CD8-positive, alpha-beta memory T cell (primary cell): ENCODE measurements at regions not wholly inside any gene's neighbourhood (a gene's known extent, or its start where the extent isn't known, plus 50 kb on each side); places are given as distances from the start of the nearest gene placed in this dataset.

ENCODE experiments used
- CTCF ChIA-PET: fragments of 350-600 bp; sonication (Branson Sonifier 250); formaldehyde crosslinking; loops from one replicate; lab custom pipeline; 2021; ENCODE audit warnings: antibody characterized with exemption; lab: Charles Lee
- POLR2A ChIA-PET: fragments of 350-600 bp; sonication (Branson Sonifier 250); formaldehyde crosslinking; loops from one replicate; lab custom pipeline; 2021; ENCODE audit warnings: antibody characterized with exemption; lab: Charles Lee
- DNase-seq, 5 donors: peaks; one replicate each; pipeline versions ENCODE4 v3.0.0 to v3.0.0-alpha.2; 2020 to 2022; ENCODE audit warnings: mixed read lengths in 1 of 5
- H3K27ac ChIP-seq: one replicate; pipeline ENCODE4 v1.7.0; 2013; ENCODE audit warnings: low read depth, mild to moderate bottlenecking, low read length, moderate library complexity
- H3K27me3 ChIP-seq: 2 replicates; pipeline ENCODE4 v1.7.0; 2013; ENCODE audit warnings: low read length, mild to moderate bottlenecking; ENCODE audit not compliant: insufficient read depth, poor library complexity, severe bottlenecking
- H3K36me3 ChIP-seq: 2 replicates; pipeline ENCODE4 v1.7.0; 2013; ENCODE audit warnings: mild to moderate bottlenecking, low read length, moderate library complexity; ENCODE audit not compliant: insufficient read depth
- H3K4me1 ChIP-seq: 2 replicates; pipeline ENCODE4 v1.7.0; 2013; ENCODE audit warnings: mild to moderate bottlenecking, low read length, moderate library complexity; ENCODE audit not compliant: insufficient read depth
- H3K4me3 ChIP-seq: 2 replicates; pipeline ENCODE4 v1.7.0; 2013; ENCODE audit warnings: mild to moderate bottlenecking, low read length
- H3K9me3 ChIP-seq: 2 replicates; pipeline ENCODE4 v1.7.0; 2013; ENCODE audit warnings: mild to moderate bottlenecking, low read length
- H3K27ac Mint-ChIP-seq, 8 donors: one replicate each; pipeline ENCODE4 v1.8.0; 2020 to 2021; ENCODE audit warnings: mixed read lengths in 8 of 8, mild to moderate bottlenecking in 6 of 8, inconsistent platforms in 3 of 8, moderate library complexity in 3 of 8
- H3K27me3 Mint-ChIP-seq, 2 donors: one replicate each; pipeline ENCODE4 v1.8.0; 2020 to 2021; ENCODE audit warnings: mixed read lengths in 2 of 2, mild to moderate bottlenecking in 1 of 2, moderate library complexity in 1 of 2
- H3K36me3 Mint-ChIP-seq, 3 donors: one replicate each; pipeline ENCODE4 v1.8.0; 2020 to 2021; ENCODE audit warnings: mixed read lengths in 3 of 3, inconsistent platforms in 1 of 3, mild to moderate bottlenecking in 1 of 3
- H3K4me1 Mint-ChIP-seq, 3 donors: one replicate each; pipeline ENCODE4 v1.8.0; 2020 to 2021; ENCODE audit warnings: mixed read lengths in 3 of 3, inconsistent platforms in 1 of 3, mild to moderate bottlenecking in 1 of 3
- H3K4me3 Mint-ChIP-seq, 7 donors: one replicate each; pipeline ENCODE4 v1.8.0; 2020 to 2021; ENCODE audit warnings: mixed read lengths in 7 of 7, mild to moderate bottlenecking in 6 of 7, moderate library complexity in 4 of 7, inconsistent platforms in 2 of 7
- H3K9me3 Mint-ChIP-seq, 5 donors: one replicate each; pipeline ENCODE4 v1.8.0; 2020 to 2022; ENCODE audit warnings: mixed read lengths in 5 of 5, mild to moderate bottlenecking in 3 of 5, moderate library complexity in 2 of 5, inconsistent platforms in 1 of 5

GRCh38 chr13:86020351-86021002 is 221.3 kb upstream of the SLITRK6 start:
- H3K4me3 ChIP-seq = no peak overlapping the region
- no peaks in the 10 kb centered on the region for H3K36me3 ChIP-seq
- H3K36me3 Mint-ChIP-seq = no peaks in the 10 kb centered on the region
- ChIA-PET POLR2A (no interaction called here), CTCF (no interaction called here)
- H3K4me3 Mint-ChIP-seq = no peak overlapping the region
- no peak overlapping the region for H3K27ac Mint-ChIP-seq
- DNase-seq = no peak
- H3K27me3 ChIP-seq = no peaks in the 10 kb centered on the region
- no peaks in the 10 kb centered on the region for H3K4me1 ChIP-seq
- peaks cover 0 to 2% of the 10 kb centered on the region in 2 donors for H3K27me3 Mint-ChIP-seq
- H3K27ac ChIP-seq = no peak overlapping the region
- H3K9me3 Mint-ChIP-seq = peaks cover 0 to 25% (median 6%) of the 10 kb centered on the region in 5 donors
- no peaks in the 10 kb centered on the region for H3K4me1 Mint-ChIP-seq
- H3K9me3 ChIP-seq = no peaks in the 10 kb centered on the region

DNA sequence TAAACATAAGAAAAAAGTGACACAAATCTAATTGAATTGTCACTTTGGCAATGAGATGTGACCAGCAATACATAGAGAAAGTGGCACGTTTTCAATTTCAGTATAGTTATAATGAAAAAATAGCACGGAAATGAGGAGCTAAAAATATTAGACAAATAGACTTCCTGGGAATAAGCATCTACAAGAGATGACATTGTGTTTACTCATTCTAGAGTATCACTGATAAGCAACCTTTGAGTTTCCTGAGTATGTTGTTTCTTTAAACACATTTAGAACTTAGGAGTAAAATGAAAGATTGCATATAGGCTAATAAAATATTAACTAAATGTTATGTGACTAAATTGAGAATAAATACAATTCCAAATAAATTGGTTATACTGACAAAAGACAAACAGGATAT is 207.1 kb upstream of the SLITRK6 start:
- CTCF ChIA-PET = no interaction called here

GRCh38 chr13:86003029-86003428 is 203.8 kb upstream of the SLITRK6 start:
- Histone ChIP-seq H3K27me3 (no peaks in the 10 kb centered on the region), H3K4me3 (no peak overlapping the region), H3K4me1 (no peaks in the 10 kb centered on the region), H3K36me3 (no peaks in the 10 kb centered on the region), H3K9me3 (no peaks in the 10 kb centered on the region), H3K27ac (no peak overlapping the region)
- POLR2A ChIA-PET = no interaction called here
- H3K4me3 Mint-ChIP-seq = no peak overlapping the region
- peaks cover 0 to 9% (median 0%) of the 10 kb centered on the region in 5 donors for H3K9me3 Mint-ChIP-seq
- no peak overlapping the region for H3K27ac Mint-ChIP-seq
- DNase-seq = no peak
- CTCF ChIA-PET = no interaction called here
- no peaks in the 10 kb centered on the region for H3K4me1 Mint-ChIP-seq
- no peaks in the 10 kb centered on the region for H3K27me3 Mint-ChIP-seq
- H3K36me3 Mint-ChIP-seq = no peaks in the 10 kb centered on the region

More for the DNA sequence above, 207.1 kb upstream of the SLITRK6 start:
- no peak overlapping the region for H3K27ac Mint-ChIP-seq
- H3K4me1 Mint-ChIP-seq = no peaks in the 10 kb centered on the region
- no peak overlapping the region for H3K4me3 Mint-ChIP-seq
- no peak for DNase-seq
- POLR2A ChIA-PET = no interaction called here
- Histone ChIP-seq H3K4me1 (no peaks in the 10 kb centered on the region), H3K27ac (no peak overlapping the region), H3K27me3 (no peaks in the 10 kb centered on the region), H3K9me3 (no peaks in the 10 kb centered on the region), H3K36me3 (no peaks in the 10 kb centered on the region), H3K4me3 (no peak overlapping the region)
- H3K27me3 Mint-ChIP-seq = no peaks in the 10 kb centered on the region
- H3K9me3 Mint-ChIP-seq = peaks cover 0 to 18% (median 4%) of the 10 kb centered on the region in 5 donors
- no peaks in the 10 kb centered on the region for H3K36me3 Mint-ChIP-seq

DNA sequence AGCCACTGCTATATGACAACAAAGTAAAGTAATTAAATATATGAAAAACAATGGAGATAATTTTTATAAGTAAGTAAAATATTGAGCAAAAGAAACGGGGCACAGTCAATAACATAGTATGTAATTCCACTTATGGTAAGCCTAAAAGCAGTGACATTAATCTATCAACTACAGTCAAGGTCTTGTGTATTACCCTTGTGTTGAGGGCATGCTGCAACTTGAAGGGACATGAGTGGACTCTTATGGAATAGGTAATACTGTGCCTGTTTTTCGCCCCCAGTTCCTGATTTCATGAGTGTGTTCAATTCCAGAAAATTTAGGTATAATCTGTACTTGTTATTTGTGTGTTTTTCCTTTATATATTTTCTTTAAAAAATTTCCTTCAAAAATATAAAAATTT is 201.3 kb upstream of the SLITRK6 start:
- Mint-ChIP-seq H3K27me3 (no peaks in the 10 kb centered on the region), H3K36me3 (no peaks in the 10 kb centered on the region), H3K4me3 (no peak overlapping the region), H3K27ac (no peak overlapping the region), H3K4me1 (no peaks in the 10 kb centered on the region), H3K9me3 (peaks cover 0 to 9% (median 3%) of the 10 kb centered on the region in 5 donors)
- no peaks in the 10 kb centered on the region for H3K9me3 ChIP-seq
- no peak overlapping the region for H3K4me3 ChIP-seq
- ChIA-PET CTCF (no interaction called here), POLR2A (no interaction called here)
- H3K36me3 ChIP-seq = no peaks in the 10 kb centered on the region
- no peak overlapping the region for H3K27ac ChIP-seq
- no peak for DNase-seq
- no peaks in the 10 kb centered on the region for H3K4me1 ChIP-seq
- no peaks in the 10 kb centered on the region for H3K27me3 ChIP-seq

DNA sequence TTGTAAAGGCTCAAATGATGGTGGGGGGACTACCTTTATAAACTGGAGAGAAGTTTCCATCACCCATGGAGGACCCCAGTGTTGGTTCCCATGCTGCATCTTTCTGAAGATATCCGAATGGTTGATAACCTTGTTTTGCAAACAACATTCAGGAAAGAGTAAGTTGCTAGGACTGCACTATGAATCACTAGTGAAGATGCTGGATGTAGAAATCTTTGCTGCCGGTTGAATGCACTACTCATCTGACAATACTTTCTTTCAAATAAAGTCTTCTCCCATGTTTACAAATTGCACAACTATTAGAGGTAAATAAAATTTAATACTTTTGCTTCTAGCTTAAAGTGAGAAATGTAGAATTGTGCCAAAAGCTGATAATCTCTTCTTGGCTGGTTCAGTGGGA is 198.4 kb upstream of the SLITRK6 start:
- H3K9me3 ChIP-seq = no peaks in the 10 kb centered on the region
- no peak overlapping the region for H3K27ac ChIP-seq
- H3K36me3 ChIP-seq = no peaks in the 10 kb centered on the region
- POLR2A ChIA-PET = no interaction called here
- H3K27me3 ChIP-seq = no peaks in the 10 kb centered on the region
- H3K4me3 ChIP-seq = no peak overlapping the region
- no peaks in the 10 kb centered on the region for H3K4me1 ChIP-seq
- no peaks in the 10 kb centered on the region for H3K36me3 Mint-ChIP-seq
- no peak overlapping the region for H3K27ac Mint-ChIP-seq
- H3K4me1 Mint-ChIP-seq = no peaks in the 10 kb centered on the region
- no peak overlapping the region for H3K4me3 Mint-ChIP-seq
- peaks cover 0 to 13% (median 0%) of the 10 kb centered on the region in 5 donors for H3K9me3 Mint-ChIP-seq
- DNase-seq = no peak
- CTCF ChIA-PET = no interaction called here
- no peaks in the 10 kb centered on the region for H3K27me3 Mint-ChIP-seq

DNA sequence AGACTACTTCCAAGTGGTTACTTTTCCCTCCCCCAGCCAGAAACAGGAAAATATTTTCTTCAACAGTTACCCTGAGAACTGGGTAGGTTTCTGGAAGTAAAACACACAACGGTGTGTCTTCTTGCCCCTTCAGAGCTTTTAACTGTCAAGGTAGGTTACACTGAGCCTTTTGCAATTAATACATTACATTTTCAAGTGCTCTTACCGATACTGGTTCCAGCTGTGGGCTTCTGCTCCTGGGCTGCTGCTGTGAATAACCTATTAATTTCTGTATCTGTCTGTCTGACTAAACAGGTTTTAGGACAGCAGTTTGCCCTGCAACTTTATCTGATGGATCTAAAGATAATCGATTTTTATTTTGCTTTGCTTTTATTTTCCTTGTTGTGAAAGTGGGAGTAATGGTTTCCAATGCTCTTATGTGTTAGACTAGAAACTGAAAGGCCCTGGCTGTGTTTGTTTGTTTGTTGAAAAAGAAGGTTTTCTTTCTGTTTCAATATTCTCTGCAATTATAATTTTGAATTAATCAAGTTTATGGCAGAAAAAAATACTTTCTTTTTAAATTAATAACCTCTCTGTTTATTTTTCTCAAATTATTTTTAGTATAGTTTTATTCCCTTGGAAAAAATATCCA is 196.7 kb upstream of the SLITRK6 start:
- H3K27ac Mint-ChIP-seq = no peak overlapping the region
- Histone ChIP-seq H3K36me3 (no peaks in the 10 kb centered on the region), H3K9me3 (no peaks in the 10 kb centered on the region), H3K4me1 (no peaks in the 10 kb centered on the region), H3K27ac (no peak overlapping the region), H3K4me3 (no peak overlapping the region), H3K27me3 (no peaks in the 10 kb centered on the region)
- no peak overlapping the region for H3K4me3 Mint-ChIP-seq
- no peaks in the 10 kb centered on the region for H3K36me3 Mint-ChIP-seq
- H3K9me3 Mint-ChIP-seq = peaks cover 0 to 13% (median 0%) of the 10 kb centered on the region in 5 donors
- ChIA-PET CTCF (no interaction called here), POLR2A (no interaction called here)
- H3K4me1 Mint-ChIP-seq = no peaks in the 10 kb centered on the region
- DNase-seq = no peak
- H3K27me3 Mint-ChIP-seq = no peaks in the 10 kb centered on the region

DNA sequence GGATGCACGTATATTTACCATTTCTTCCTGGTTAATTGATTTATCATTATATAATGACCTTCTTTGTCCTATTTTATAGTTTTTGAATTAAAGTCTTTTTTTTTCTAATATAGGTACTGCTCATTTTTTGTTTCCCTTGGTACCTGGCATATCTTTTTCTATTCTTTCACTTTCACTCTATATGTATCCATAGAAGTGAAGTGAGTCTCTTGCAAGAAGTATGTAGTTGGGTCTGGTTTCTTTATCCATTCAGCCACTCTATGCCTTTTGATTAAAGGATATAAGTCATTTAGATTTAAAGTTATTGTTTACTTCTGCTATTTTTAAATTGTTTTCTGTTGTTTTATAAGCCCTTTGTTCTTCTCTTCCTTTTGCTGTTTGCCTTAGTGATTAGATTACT is 194.3 kb upstream of the SLITRK6 start:
- CTCF ChIA-PET = no interaction called here
- no peak overlapping the region for H3K27ac ChIP-seq

DNA sequence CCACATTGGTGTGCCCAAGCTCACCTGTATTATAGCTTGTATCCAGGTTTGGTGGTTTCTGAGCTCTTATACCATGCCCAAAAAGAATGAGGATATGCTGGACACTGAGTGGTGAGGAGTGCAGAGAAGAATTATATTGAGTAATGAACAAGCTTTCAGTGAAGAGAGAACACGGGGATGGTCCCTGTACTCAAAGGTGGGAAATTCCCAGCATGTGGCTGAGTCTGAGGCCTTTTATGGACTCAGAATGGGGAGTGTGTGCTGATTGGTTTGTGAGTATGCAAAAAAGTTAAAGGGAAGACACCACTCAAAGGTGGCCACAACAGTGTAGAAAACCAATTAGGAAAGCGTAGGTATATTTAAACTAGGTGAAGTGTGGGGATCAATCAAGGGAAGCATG is 191.2 kb upstream of the SLITRK6 start:
- POLR2A ChIA-PET = no interaction called here
- H3K36me3 Mint-ChIP-seq = no peaks in the 10 kb centered on the region
- H3K9me3 Mint-ChIP-seq = peaks cover 0 to 26% (median 4%) of the 10 kb centered on the region in 5 donors

More for the DNA sequence above, 194.3 kb upstream of the SLITRK6 start:
- Histone ChIP-seq H3K4me3 (no peak overlapping the region), H3K9me3 (no peaks in the 10 kb centered on the region), H3K27me3 (no peaks in the 10 kb centered on the region), H3K4me1 (no peaks in the 10 kb centered on the region), H3K36me3 (no peaks in the 10 kb centered on the region)
- Mint-ChIP-seq H3K27ac (no peak overlapping the region), H3K9me3 (peaks cover 0 to 13% (median 4%) of the 10 kb centered on the region in 5 donors), H3K4me1 (no peaks in the 10 kb centered on the region), H3K4me3 (no peak overlapping the region), H3K27me3 (no peaks in the 10 kb centered on the region), H3K36me3 (no peaks in the 10 kb centered on the region)
- no peak for DNase-seq
- POLR2A ChIA-PET = no interaction called here

More for the DNA sequence above, 191.2 kb upstream of the SLITRK6 start:
- H3K36me3 ChIP-seq = no peaks in the 10 kb centered on the region
- CTCF ChIA-PET = no interaction called here
- no peaks in the 10 kb centered on the region for H3K4me1 Mint-ChIP-seq
- no peaks in the 10 kb centered on the region for H3K27me3 Mint-ChIP-seq
- H3K4me3 ChIP-seq = no peak overlapping the region
- H3K4me1 ChIP-seq = no peaks in the 10 kb centered on the region
- no peaks in the 10 kb centered on the region for H3K27me3 ChIP-seq
- H3K27ac Mint-ChIP-seq = no peak overlapping the region
- H3K27ac ChIP-seq = no peak overlapping the region
- no peak overlapping the region for H3K4me3 Mint-ChIP-seq
- H3K9me3 ChIP-seq = no peaks in the 10 kb centered on the region
- no peak for DNase-seq
